A549 (cell line): ENCODE measurements at regions not wholly inside any gene's neighbourhood (a gene's known extent, or its start where the extent isn't known, plus 50 kb on each side); places are given as distances from the start of the nearest gene placed in this dataset.

Experiments
- CTCF ChIP-seq: fragments of >200 bp; sonication (Bioruptor Twin); formaldehyde crosslinking; IDR thresholded peaks from 3 replicates; pipeline ENCODE4 v1.5.1; 2016
- KDM5A ChIP-seq: fragments of 200-600 bp; sonication (generic); IDR thresholded peaks from 2 replicates; pipeline ENCODE4 v1.6.1; 2016; ENCODE audit warnings: antibody characterized with exemption, mild to moderate bottlenecking
- MAFK ChIP-seq: fragments of 450-650 bp; IDR thresholded peaks from 2 replicates; pipeline ENCODE4 v1.6.1; 2014; ENCODE audit not compliant: partially characterized antibody
- PBX3 ChIP-seq: IDR thresholded peaks from 2 replicates; pipeline ENCODE4 v1.6.1; 2012
- RFX5 ChIP-seq: fragments of 450-650 bp; IDR thresholded peaks from 2 replicates; pipeline ENCODE4 v1.7.1; 2014; ENCODE audit warnings: antibody characterized with exemption, mild to moderate bottlenecking, moderate library complexity

- no peak for TF ChIP-seq CTCF
- TF ChIP-seq KDM5A, result no peak
- no peak for TF ChIP-seq RFX5
- TF ChIP-seq PBX3, result no peak
- no peak for TF ChIP-seq MAFK
These were observed 83.8 kb upstream of the FAM169A start for GRCh38 chr5:74949976-74950375.
